GM18502 (cell line): ENCODE measurements at regions not wholly inside any gene's neighbourhood (a gene's known extent, or its start where the extent isn't known, plus 50 kb on each side); places are given as distances from the start of the nearest gene placed in this dataset.

Source experiments
- ATAC-seq: cut with Tn5 transposase; IDR thresholded peaks from one replicate; pipeline ENCODE4 v1.9.1; 2021; ENCODE audit warnings: mild to moderate bottlenecking; ENCODE audit not compliant: unreplicated experiment, poor library complexity

- ATAC-seq: no peak
Measured at GRCh38 chr2:82000606-82001005, 1696.1 kb upstream of the LRRTM1 start.

- no peak for ATAC-seq
Measured at GRCh38 chr2:81996332-81996731, 1691.8 kb upstream of the LRRTM1 start.

DNA sequence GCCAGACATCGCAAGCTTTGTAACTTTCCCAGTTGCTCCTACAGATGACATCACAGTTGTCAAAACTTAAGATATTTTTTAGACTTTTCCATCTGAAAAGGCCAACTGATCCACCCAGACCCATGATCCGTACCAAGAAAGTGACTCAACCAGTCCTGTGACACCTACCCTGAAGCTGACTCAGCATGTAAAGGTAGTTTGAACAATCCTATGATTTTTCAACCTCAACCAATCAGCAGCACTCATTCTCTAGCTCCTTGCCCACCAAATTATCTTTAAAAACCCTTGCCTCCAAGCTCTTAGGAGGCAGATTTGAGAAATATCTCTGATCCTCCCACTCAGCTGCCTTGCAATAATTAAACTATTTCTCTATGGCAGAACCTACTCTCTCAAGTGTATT, 1686.7 kb upstream of the LRRTM1 start:
- no peak for ATAC-seq

- ATAC-seq: no peak
Measured at GRCh38 chr2:81987370-81987769, 1682.8 kb upstream of the LRRTM1 start.

GRCh38 chr2:81984969-81985637, 1680.6 kb upstream of the LRRTM1 start:
- no peak for ATAC-seq

GRCh38 chr2:81981585-81981984, 1677.0 kb upstream of the LRRTM1 start:
- no peak for ATAC-seq

DNA sequence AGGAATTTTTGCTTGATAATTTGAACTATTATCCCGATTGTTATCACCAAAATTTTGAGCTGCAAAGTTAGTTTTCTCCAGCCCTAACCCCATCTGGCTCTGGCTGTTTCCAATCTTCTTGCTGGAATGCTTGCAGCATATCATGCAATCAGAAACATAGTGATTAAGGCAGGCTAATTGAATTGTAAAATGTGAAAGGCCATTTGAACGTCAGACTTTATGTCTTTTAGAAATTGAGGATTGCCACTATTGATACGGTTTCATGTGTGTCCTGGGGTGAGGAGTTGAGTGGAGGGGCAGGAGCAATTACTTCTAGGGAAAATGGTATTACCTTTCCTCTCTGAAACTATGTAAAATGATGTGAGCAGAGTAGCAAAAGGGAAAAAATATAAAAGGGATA, 1674.5 kb upstream of the LRRTM1 start:
- no peak for ATAC-seq

DNA sequence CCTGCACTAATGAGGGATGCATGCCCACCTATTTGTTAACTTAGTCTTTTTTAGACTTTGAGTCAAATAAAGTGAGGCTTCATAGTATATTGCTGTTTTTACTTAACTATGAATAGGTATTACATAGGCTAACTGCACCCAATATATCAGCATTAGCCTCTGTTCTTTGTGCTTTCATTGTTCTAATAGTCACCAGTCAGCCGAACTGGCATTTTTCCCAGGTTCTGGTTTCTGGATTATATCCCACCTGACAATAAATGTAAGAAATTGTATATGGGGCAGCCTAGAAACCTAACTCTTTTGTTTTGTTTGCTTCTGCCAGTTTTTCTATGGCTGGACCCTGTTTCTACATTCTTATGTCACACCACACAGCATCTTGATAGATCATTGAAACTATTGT, 1672.4 kb upstream of the LRRTM1 start:
- ATAC-seq: no peak

GRCh38 chr2:81974216-81974615, 1669.7 kb upstream of the LRRTM1 start:
- no peak for ATAC-seq

GRCh38 chr2:81942876-81943275, 1638.3 kb upstream of the LRRTM1 start:
- no peak for ATAC-seq

DNA sequence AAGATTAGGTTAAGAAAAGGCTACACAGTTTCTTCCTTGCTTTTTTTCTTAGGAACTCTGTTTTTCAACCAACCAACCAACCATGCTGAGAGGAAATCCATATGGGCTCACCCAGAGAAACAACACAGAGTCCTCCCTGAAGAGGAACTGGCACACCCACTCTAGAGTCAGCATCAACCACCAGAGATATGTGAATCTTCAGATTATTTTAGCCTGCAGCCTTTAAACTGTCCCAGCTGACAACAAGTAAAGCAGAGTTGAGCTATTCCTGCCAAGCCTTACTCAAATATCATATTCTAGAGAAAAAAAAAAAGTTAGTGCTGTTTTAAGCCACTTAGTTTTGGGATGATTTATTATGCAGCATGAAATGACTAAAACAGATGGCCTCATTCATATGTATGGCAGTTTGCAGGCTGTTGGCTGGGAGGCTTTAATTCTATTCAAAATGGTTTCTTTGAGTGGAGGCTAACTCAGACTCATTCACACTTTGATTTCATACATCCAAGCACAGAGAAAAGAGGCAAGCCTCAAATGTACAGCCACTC, 1637.7 kb upstream of the LRRTM1 start:
- ATAC-seq: no peak

DNA sequence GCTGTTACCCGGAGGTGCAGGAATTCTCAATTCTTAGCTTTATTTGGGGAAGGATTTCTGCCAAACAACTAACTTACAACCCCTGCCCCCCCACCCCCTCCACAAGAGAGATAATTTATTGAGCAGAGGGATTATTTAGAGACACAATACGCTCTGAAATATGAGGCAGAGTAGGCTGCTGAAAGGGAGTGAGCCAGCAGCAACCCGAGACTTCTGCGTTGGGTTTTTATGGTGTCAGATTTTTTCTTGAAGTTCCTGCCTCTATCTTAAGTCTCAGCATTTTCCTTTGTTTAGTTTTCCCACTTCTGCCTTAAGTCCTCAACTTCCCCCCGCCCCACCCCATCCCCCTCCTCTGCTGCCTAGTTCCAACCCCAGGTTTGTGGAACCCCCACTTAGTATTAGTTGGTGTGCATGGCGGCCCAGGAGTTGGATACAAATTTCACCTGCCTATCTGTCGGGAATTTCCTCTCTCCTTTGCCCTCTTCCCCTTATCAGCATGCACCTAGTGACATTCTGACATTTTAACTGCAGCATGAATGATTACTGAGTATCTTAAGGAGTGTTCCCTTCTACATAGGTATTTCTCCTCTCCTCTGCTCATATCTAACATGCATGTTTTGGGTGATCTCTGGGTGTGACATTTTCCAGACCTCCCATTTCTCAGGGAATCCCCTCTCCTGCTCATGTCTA, 1635.9 kb upstream of the LRRTM1 start:
- no peak for ATAC-seq

- no peak for ATAC-seq
Measured at GRCh38 chr2:81937944-81938343, 1633.4 kb upstream of the LRRTM1 start.

DNA sequence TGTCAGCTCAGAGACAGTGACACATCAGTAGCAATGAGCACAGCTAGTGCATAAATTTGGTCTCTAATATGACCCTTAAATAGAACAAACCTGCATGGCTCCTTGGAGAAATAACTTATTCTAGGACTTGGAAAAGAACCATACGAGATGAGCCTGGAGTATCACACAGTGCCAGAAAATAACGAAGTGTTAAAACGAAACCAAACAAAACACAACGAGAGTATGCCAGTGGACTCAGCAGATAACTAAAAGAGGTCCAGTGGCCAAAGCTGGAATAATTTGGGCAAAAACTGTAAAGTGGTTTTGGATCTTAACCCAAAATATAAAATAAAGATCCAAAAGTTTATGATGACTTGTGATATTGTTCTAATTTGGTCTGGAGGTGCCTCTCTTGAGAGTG, 1599.0 kb upstream of the LRRTM1 start:
- no peak for ATAC-seq

- no peak for ATAC-seq
Measured at GRCh38 chr2:81901017-81901416, 1596.5 kb upstream of the LRRTM1 start.

- no peak for ATAC-seq
Measured at GRCh38 chr2:81895620-81896250, 1591.2 kb upstream of the LRRTM1 start.

DNA sequence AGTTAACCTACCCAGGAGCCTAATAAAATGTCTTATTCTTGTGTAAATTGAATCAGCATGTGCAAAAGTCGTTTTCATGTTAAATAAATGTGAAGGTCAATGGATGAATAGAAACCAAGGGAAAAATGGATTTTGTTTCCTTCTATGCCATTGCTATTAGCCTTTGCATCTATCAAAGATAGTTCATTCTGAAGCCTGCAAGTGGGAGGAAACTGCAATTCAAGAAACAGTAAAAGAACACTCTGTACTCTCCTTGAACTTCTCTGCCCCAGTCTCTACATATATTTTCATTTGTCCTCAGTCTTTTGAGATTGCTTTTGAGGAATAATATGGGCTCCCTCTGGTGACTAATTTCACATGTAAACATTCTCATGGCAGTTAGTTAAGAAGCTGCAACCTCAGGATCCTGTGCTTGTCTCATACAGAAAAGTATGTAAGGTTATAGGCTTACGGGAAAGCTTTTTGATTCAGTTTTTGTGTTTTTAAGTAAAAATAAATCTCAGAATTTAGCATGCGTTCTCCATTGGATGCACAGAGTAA, 1590.0 kb upstream of the LRRTM1 start:
- ATAC-seq: no peak

- ATAC-seq: no peak
Measured at GRCh38 chr2:81876624-81877023, 1572.1 kb upstream of the LRRTM1 start.

DNA sequence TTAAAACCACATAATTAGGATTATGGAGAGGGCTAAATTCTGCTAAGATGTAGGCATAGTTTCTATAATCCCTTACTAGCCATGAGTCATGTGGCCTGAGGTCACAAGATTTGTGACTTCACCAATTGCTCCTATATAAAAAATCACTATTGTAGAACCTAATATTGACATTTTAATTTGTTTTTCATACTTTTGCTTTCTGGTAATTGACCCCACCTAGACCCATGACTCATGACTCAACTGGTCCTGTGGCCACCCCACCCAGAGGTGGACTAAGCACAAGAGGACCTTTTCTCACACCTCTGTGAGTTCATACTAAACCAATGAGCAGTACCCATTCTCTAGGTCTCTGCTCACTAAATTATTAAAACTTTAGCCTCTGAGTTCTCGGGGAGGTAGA, 1567.5 kb upstream of the LRRTM1 start:
- ATAC-seq: no peak

GRCh38 chr2:81870119-81870518, 1565.6 kb upstream of the LRRTM1 start:
- no peak for ATAC-seq

GRCh38 chr2:81858998-81859397, 1554.4 kb upstream of the LRRTM1 start:
- ATAC-seq: no peak
